ENCODE measurements at regions not wholly inside any gene's neighbourhood (a gene's known extent, or its start where the extent isn't known, plus 50 kb on each side); places are given as distances from the start of the nearest gene placed in this dataset.

GRCh38 chr4:188657365-188657764 is 518.1 kb downstream of the TRIML1 start:
- no peak for TF ChIP-seq CTCF (IDR thresholded peaks at IDR 0.05)
- TF ChIP-seq POLR2A (IDR thresholded peaks at IDR 0.05): no peak

All from lower leg skin (tissue), 3 donors.